ENCODE measurements at regions not wholly inside any gene's neighbourhood (a gene's known extent, or its start where the extent isn't known, plus 50 kb on each side); places are given as distances from the start of the nearest gene placed in this dataset.

- Mint-ChIP-seq H3K9me3 (no peaks in the 10 kb centered on the region), H3K4me3 (no peak overlapping the region), H3K36me3 (ENCODE audit: low read depth) (no peaks in the 10 kb centered on the region), H3K4me1 (ENCODE audit: low read depth) (no peaks in the 10 kb centered on the region), H3K27me3 (ENCODE audit: low read depth) (peaks cover 11% of the 10 kb centered on the region), H3K27ac (no peak overlapping the region)
- DNase-seq (ENCODE audit: low spot score): no peak
Measured at GRCh38 chr6:18564775-18565174, 177.6 kb downstream of the RNF144B start.

GRCh38 chr6:18565231-18565630 is 178.1 kb downstream of the RNF144B start:
- Mint-ChIP-seq H3K27ac (no peak overlapping the region), H3K36me3 (ENCODE audit: low read depth) (no peaks in the 10 kb centered on the region), H3K4me1 (ENCODE audit: low read depth) (no peaks in the 10 kb centered on the region), H3K27me3 (ENCODE audit: low read depth) (peaks cover 11% of the 10 kb centered on the region), H3K4me3 (no peak overlapping the region), H3K9me3 (no peaks in the 10 kb centered on the region)
- no peak for DNase-seq (ENCODE audit: low spot score)

DNA sequence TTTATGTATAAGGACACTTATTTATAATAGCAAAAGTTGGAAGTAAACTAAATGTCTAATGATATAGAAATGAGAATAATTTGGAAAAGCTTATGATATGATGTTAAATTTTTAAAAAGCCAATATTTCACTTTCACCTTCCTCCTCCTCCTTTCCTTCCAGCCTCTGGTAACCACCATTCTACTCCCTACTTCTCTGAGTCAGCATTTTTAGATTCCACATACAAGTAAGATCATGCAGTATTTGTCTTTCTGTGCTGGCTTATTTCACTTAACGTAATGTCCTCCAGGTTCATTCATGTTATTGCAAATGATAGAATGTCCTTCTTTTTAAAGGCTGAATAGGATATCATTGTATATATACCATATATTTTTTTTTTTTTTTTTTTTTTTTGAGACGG is 180.2 kb downstream of the RNF144B start:
- no peak overlapping the region for H3K27ac Mint-ChIP-seq

GRCh38 chr6:18577491-18577890 is 190.3 kb downstream of the RNF144B start:
- H3K9me3 Mint-ChIP-seq: no peaks in the 10 kb centered on the region
- no peaks in the 10 kb centered on the region for H3K36me3 Mint-ChIP-seq (ENCODE audit: low read depth)
- no peak overlapping the region for H3K27ac Mint-ChIP-seq
- no peak for DNase-seq (ENCODE audit: low spot score)
- no peaks in the 10 kb centered on the region for H3K4me1 Mint-ChIP-seq (ENCODE audit: low read depth)
- peaks cover 6% of the 10 kb centered on the region for H3K27me3 Mint-ChIP-seq (ENCODE audit: low read depth)
- H3K4me3 Mint-ChIP-seq: no peak overlapping the region

More for the DNA sequence above, 180.2 kb downstream of the RNF144B start:
- no peak for DNase-seq (ENCODE audit: low spot score)
- Mint-ChIP-seq H3K27me3 (ENCODE audit: low read depth) (peaks cover 6% of the 10 kb centered on the region), H3K36me3 (ENCODE audit: low read depth) (no peaks in the 10 kb centered on the region), H3K9me3 (no peaks in the 10 kb centered on the region), H3K4me1 (ENCODE audit: low read depth) (no peaks in the 10 kb centered on the region), H3K4me3 (no peak overlapping the region)

DNA sequence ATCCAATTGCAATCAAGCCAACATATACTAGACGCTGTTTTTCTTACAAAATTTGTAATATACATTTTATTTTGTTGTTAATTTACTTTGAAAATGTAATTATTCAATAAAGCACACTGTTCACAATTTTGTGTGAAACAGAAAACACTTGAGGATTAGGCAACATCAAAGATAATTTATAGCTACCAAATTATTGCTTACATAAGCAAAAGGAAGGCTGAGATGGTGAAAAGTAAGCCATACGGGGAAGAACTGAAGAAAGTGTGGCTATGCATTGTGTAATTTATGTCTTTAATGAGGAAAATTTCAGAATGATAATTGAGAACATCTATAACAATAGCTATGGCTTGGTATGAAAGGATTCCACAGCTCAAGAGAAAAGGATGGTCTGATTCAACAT is 192.0 kb downstream of the RNF144B start:
- DNase-seq (ENCODE audit: low spot score): no peak
- H3K27me3 Mint-ChIP-seq (ENCODE audit: low read depth): peaks cover 3% of the 10 kb centered on the region
- no peaks in the 10 kb centered on the region for H3K36me3 Mint-ChIP-seq (ENCODE audit: low read depth)
- H3K4me3 Mint-ChIP-seq: no peak overlapping the region
- H3K27ac Mint-ChIP-seq: no peak overlapping the region
- H3K9me3 Mint-ChIP-seq: no peaks in the 10 kb centered on the region
- no peaks in the 10 kb centered on the region for H3K4me1 Mint-ChIP-seq (ENCODE audit: low read depth)

- Mint-ChIP-seq H3K4me3 (no peak overlapping the region), H3K27ac (no peak overlapping the region), H3K27me3 (ENCODE audit: low read depth) (peaks cover 3% of the 10 kb centered on the region)
Measured at GRCh38 chr6:18579869-18580268, 192.7 kb downstream of the RNF144B start.

DNA sequence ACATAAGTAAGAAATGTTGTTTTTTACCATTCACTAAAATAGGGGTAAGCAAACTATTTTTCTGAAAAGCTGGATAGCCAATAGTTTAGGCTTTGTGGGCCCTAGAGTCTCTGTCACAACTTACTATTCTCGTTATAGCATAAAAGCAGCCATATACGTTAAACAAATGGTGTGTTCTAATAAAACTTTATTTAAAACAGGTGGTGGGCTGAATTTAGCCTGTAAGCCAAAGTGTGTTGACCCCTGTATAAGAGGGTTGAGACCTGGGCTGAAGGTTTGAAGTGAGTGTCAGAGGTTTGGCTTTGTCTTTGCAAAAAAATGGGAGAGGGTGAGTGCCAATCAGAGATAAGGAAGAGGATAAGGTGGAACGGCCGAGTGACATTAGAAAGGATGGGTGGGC is 197.2 kb downstream of the RNF144B start:
- DNase-seq (ENCODE audit: low spot score): no peak
- no peak overlapping the region for H3K27ac Mint-ChIP-seq
- H3K4me1 Mint-ChIP-seq (ENCODE audit: low read depth): no peaks in the 10 kb centered on the region
- no peaks in the 10 kb centered on the region for H3K9me3 Mint-ChIP-seq
- H3K27me3 Mint-ChIP-seq (ENCODE audit: low read depth): no peaks in the 10 kb centered on the region
- H3K4me3 Mint-ChIP-seq: no peak overlapping the region
- H3K36me3 Mint-ChIP-seq (ENCODE audit: low read depth): no peaks in the 10 kb centered on the region

More at GRCh38 chr6:18579869-18580268, 192.7 kb downstream of the RNF144B start:
- no peak for DNase-seq (ENCODE audit: low spot score)
- no peaks in the 10 kb centered on the region for H3K9me3 Mint-ChIP-seq
- no peaks in the 10 kb centered on the region for H3K4me1 Mint-ChIP-seq (ENCODE audit: low read depth)
- H3K36me3 Mint-ChIP-seq (ENCODE audit: low read depth): no peaks in the 10 kb centered on the region

DNA sequence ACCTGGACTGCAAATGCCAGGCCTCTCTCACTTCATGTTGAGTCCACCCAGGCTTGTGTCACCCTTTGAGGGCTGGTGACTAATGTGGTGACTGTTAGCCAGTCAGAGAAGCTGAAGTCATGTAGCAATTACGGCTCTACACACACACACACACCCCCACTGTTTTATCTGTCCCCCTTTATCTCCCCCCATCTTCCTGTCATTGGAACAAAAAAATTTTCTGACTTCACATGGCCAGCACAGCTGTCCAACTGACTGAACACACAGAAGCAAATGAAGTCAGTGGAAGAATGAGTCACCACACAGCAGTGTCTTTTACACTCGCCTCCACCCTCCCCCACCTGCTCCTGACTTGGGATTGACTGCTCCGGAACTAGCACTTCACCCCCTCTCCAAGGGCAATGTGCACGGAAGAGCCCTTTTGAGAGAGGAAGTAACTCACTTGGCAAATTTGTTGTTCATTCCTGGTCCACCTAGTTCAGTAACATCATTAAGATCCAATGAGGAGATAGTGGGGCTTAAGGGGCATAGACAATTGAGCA is 198.0 kb downstream of the RNF144B start:
- no peak overlapping the region for H3K4me3 Mint-ChIP-seq
- no peaks in the 10 kb centered on the region for H3K9me3 Mint-ChIP-seq

GRCh38 chr6:18586133-18586532 is 199.0 kb downstream of the RNF144B start:
- no peak for DNase-seq (ENCODE audit: low spot score)
- H3K4me3 Mint-ChIP-seq: no peak overlapping the region
- H3K27ac Mint-ChIP-seq: no peak overlapping the region
- H3K27me3 Mint-ChIP-seq (ENCODE audit: low read depth): peaks cover 2% of the 10 kb centered on the region
- H3K4me1 Mint-ChIP-seq (ENCODE audit: low read depth): no peaks in the 10 kb centered on the region
- no peaks in the 10 kb centered on the region for H3K9me3 Mint-ChIP-seq
- no peaks in the 10 kb centered on the region for H3K36me3 Mint-ChIP-seq (ENCODE audit: low read depth)

More for the DNA sequence above, 198.0 kb downstream of the RNF144B start:
- no peak for DNase-seq (ENCODE audit: low spot score)
- peaks cover 1% of the 10 kb centered on the region for H3K27me3 Mint-ChIP-seq (ENCODE audit: low read depth)
- no peak overlapping the region for H3K27ac Mint-ChIP-seq
- no peaks in the 10 kb centered on the region for H3K4me1 Mint-ChIP-seq (ENCODE audit: low read depth)
- H3K36me3 Mint-ChIP-seq (ENCODE audit: low read depth): no peaks in the 10 kb centered on the region

GRCh38 chr6:18595774-18596530 is 208.8 kb downstream of the RNF144B start:
- Mint-ChIP-seq H3K36me3 (ENCODE audit: low read depth) (no peaks in the 10 kb centered on the region), H3K4me3 (no peak overlapping the region), H3K9me3 (no peaks in the 10 kb centered on the region), H3K27ac (no peak overlapping the region), H3K4me1 (ENCODE audit: low read depth) (no peaks in the 10 kb centered on the region), H3K27me3 (ENCODE audit: low read depth) (peaks cover 10% of the 10 kb centered on the region)
- peak; percentile 8 for DNase-seq (ENCODE audit: low spot score)

- DNase-seq (ENCODE audit: low spot score): no peak
- Mint-ChIP-seq H3K27me3 (ENCODE audit: low read depth) (peaks cover 10% of the 10 kb centered on the region), H3K4me1 (ENCODE audit: low read depth) (no peaks in the 10 kb centered on the region), H3K9me3 (no peaks in the 10 kb centered on the region), H3K4me3 (no peak overlapping the region), H3K27ac (no peak overlapping the region), H3K36me3 (ENCODE audit: low read depth) (no peaks in the 10 kb centered on the region)
Measured at GRCh38 chr6:18596531-18596835, 209.3 kb downstream of the RNF144B start.

GRCh38 chr6:18598551-18599264 is 211.6 kb downstream of the RNF144B start:
- H3K27me3 Mint-ChIP-seq (ENCODE audit: low read depth): peaks cover 10% of the 10 kb centered on the region
- no peak overlapping the region for H3K27ac Mint-ChIP-seq
- no peaks in the 10 kb centered on the region for H3K4me1 Mint-ChIP-seq (ENCODE audit: low read depth)
- H3K9me3 Mint-ChIP-seq: no peaks in the 10 kb centered on the region
- H3K36me3 Mint-ChIP-seq (ENCODE audit: low read depth): no peaks in the 10 kb centered on the region
- H3K4me3 Mint-ChIP-seq: no peak overlapping the region
- no peak for DNase-seq (ENCODE audit: low spot score)

DNA sequence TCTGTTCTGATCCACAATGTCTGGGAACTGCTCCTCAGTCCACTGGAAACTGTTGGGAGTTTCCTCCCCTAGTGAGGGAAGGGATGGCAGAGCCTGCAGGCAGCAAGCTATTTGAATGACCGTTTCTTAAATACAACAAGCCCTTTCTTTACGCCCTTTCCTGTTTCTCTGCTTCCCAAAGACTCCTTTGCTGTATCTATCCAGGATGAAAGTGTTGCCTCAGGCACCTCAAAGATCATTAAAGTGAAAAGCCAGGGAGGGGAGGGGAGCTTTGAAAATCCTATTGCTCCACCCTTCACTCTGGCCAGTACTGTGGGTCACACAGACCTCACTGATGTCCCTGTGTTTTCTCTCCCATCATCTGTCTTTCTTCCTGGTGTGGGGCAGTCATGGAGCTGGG is 213.1 kb downstream of the RNF144B start:
- Mint-ChIP-seq H3K36me3 (ENCODE audit: low read depth) (no peaks in the 10 kb centered on the region), H3K27me3 (ENCODE audit: low read depth) (peaks cover 10% of the 10 kb centered on the region), H3K9me3 (no peaks in the 10 kb centered on the region), H3K4me1 (ENCODE audit: low read depth) (no peaks in the 10 kb centered on the region), H3K27ac (no peak overlapping the region), H3K4me3 (no peak overlapping the region)
- DNase-seq (ENCODE audit: low spot score): no peak

GRCh38 chr6:18601516-18602020 is 214.4 kb downstream of the RNF144B start:
- H3K27ac Mint-ChIP-seq: no peak overlapping the region
- peaks cover 7% of the 10 kb centered on the region for H3K27me3 Mint-ChIP-seq (ENCODE audit: low read depth)
- no peak overlapping the region for H3K4me3 Mint-ChIP-seq
- no peak for DNase-seq (ENCODE audit: low spot score)
- no peaks in the 10 kb centered on the region for H3K9me3 Mint-ChIP-seq
- H3K4me1 Mint-ChIP-seq (ENCODE audit: low read depth): no peaks in the 10 kb centered on the region
- no peaks in the 10 kb centered on the region for H3K36me3 Mint-ChIP-seq (ENCODE audit: low read depth)

Measured in T-helper 2 cell treated with Interferon-gamma antibody and Interleukin-4, amounts not matched to agents 5 μg/mL and 100 μg/mL, for 36 hours (primary cell).